ENCODE measurements at regions not wholly inside any gene's neighbourhood (a gene's known extent, or its start where the extent isn't known, plus 50 kb on each side); places are given as distances from the start of the nearest gene placed in this dataset.
A peak's percentile ranks its signal among the peaks of the same experiment; 100 is the strongest.

DNA sequence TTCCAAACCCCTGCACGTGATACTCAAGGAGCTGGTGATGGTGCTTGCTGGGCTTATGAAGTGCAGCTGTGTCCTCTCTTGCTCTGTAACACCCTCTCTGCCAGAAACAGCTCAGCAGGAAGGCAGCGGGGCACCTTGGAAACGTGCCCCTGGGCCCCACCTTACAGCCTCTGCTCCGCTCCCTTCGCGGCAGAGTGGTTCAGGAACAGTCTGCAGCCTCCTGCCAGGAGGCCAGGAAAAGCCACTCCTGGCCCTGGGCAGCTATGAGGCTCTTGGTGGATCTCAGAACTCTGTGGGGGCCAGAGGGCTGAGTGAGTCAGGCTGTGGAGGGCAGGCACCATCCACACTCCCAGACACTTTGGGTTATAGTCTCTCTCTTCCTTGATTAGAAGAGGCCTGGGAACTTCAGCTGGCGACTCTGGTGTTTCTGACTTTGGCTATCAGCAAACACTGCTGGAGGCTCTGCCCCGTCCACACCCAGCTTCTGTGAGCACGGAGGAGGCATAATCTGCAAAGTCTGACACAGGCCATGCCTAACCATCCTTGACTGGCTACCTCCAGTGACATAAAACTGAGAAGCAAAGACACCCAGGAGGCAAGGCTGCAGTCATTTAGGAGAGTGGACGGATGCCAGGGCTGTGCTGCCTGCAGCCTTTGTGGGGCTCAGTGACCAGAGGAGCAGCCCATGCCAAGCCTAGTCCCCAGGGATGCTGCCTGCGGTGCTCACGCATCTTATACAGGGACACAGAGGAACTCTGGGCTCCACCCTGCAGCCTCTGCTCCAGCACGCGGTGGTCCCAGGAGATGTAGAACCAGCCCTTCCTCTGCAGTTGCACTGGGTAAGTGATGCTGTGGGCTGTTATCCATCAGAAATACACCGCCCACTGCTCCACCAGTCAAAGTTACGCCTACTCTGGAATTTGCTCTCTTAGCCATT is 65.3 kb downstream of the METRNL start:
- no peaks in the 10 kb centered on the region for H3K36me3 Mint-ChIP-seq (ENCODE audit: low read depth)
- ChIA-PET CTCF (no interaction called here), POLR2A (interaction anchor here (0.9 kb wide), 1 partner anchor 27 kb away, joined by 3 read pairs; no protein-coding TSS in a partner anchor)
- DNase-seq (no peak), ATAC-seq (no peak)
- TF ChIP-seq, protein P1, sequence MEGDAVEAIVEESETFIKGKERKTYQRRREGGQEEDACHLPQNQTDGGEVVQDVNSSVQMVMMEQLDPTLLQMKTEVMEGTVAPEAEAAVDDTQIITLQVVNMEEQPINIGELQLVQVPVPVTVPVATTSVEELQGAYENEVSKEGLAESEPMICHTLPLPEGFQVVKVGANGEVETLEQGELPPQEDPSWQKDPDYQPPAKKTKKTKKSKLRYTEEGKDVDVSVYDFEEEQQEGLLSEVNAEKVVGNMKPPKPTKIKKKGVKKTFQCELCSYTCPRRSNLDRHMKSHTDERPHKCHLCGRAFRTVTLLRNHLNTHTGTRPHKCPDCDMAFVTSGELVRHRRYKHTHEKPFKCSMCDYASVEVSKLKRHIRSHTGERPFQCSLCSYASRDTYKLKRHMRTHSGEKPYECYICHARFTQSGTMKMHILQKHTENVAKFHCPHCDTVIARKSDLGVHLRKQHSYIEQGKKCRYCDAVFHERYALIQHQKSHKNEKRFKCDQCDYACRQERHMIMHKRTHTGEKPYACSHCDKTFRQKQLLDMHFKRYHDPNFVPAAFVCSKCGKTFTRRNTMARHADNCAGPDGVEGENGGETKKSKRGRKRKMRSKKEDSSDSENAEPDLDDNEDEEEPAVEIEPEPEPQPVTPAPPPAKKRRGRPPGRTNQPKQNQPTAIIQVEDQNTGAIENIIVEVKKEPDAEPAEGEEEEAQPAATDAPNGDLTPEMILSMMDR (IDR thresholded peaks at IDR 0.05) = no peak
- intact Hi-C loops (cut with micrococcal nuclease) = no loop called here
- no peak overlapping the region for H3K4me3 Mint-ChIP-seq
- no peak overlapping the region for H3K27ac Mint-ChIP-seq
- H3K4me1 Mint-ChIP-seq (ENCODE audit: low read depth) = peaks cover 6% of the 10 kb centered on the region
- peaks cover 2% of the 10 kb centered on the region for H3K9me3 Mint-ChIP-seq
- peaks cover 6% of the 10 kb centered on the region for H3K27me3 Mint-ChIP-seq

DNA sequence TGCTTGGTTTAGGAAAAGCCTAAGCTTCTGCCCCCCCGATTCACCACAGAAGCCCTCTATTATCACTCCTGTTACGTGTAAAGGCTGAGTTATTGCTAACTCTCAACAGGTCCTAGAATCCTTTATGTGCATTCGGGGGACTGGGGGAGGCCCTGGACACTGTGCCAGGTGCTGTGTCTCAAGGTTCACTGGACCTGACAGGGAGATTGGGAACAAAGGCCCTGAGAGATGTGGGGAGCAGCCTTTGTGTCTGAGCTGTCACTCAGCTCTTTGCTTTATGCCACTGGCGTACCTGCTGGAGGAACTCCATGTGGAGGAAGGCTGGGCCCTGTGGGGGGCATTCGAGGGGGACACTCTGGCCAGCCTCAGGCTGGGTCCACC is 65.9 kb downstream of the METRNL start:
- POLR2A ChIA-PET = interaction anchor here (0.9 kb wide), 1 partner anchor 26 kb away, joined by 3 read pairs; no protein-coding TSS in a partner anchor
- Mint-ChIP-seq H3K4me1 (ENCODE audit: low read depth) (peaks cover 6% of the 10 kb centered on the region), H3K27ac (no peak overlapping the region), H3K9me3 (peaks cover 2% of the 10 kb centered on the region), H3K4me3 (no peak overlapping the region), H3K27me3 (peaks cover 6% of the 10 kb centered on the region), H3K36me3 (ENCODE audit: low read depth) (no peaks in the 10 kb centered on the region)
- DNase-seq (no peak), ATAC-seq (no peak)
- intact Hi-C loops (cut with micrococcal nuclease) = no loop called here
- TF ChIP-seq, protein P1 (IDR thresholded peaks at IDR 0.05) = no peak
- CTCF ChIA-PET = no interaction called here

DNA sequence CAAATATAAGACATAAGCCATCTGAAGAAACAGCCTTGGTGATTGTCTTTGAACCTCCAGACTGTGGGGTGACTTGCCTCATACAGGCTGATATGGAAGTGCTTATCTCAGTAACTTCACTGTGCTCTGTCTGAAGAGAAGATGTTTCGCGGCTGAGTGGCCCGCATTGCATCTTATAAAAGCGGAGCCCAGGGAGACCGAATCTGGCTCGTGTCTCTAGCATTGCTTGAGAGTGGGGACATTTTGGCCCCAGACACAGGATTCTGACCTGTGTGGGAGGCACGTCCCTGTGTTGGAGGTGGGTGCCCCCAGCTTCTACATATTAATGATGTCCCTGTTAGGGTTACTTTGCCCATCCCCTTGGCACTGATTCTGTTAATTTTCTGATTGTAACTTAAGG is 66.4 kb downstream of the METRNL start:
- peaks cover 6% of the 10 kb centered on the region for H3K27me3 Mint-ChIP-seq
- intact Hi-C loops (cut with micrococcal nuclease) = no loop called here
- POLR2A ChIA-PET = no interaction called here
- peaks cover 6% of the 10 kb centered on the region for H3K4me1 Mint-ChIP-seq (ENCODE audit: low read depth)
- no peak for DNase-seq
- H3K4me3 Mint-ChIP-seq = no peak overlapping the region
- CTCF ChIA-PET = interaction anchor here (1.1 kb wide), 1 partner anchor 35 kb away, joined by 3 read pairs; no protein-coding TSS in a partner anchor
- no peak for ATAC-seq
- no peak overlapping the region for H3K27ac Mint-ChIP-seq
- H3K36me3 Mint-ChIP-seq (ENCODE audit: low read depth) = no peaks in the 10 kb centered on the region
- H3K9me3 Mint-ChIP-seq = peaks cover 2% of the 10 kb centered on the region
- TF ChIP-seq, protein P1 (IDR thresholded peaks at IDR 0.05) = no peak

DNA sequence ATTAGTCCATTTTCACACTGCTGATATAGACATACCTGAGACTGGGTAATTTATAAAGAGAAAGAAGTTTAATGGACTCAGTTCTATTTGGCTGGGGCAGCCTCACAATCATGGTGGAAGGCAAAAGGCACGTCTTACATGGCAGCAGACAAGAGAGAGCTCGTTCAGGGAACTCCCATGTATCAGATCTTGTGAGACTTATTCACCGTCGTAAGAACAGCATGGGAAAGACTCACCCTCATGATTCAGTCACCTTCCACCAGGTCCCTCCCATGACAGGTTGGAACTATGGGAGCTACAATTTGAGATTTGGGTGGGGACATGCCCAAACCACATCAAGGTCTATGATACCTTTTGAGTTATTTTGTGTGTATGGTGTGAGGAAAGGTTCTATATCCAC is 66.9 kb downstream of the METRNL start:
- ChIA-PET POLR2A (no interaction called here), CTCF (interaction anchor here (1.1 kb wide), 1 partner anchor 35 kb away, joined by 3 read pairs; no protein-coding TSS in a partner anchor)
- no peak overlapping the region for H3K4me3 Mint-ChIP-seq
- H3K9me3 Mint-ChIP-seq = peaks cover 2% of the 10 kb centered on the region
- TF ChIP-seq, protein P1 (IDR thresholded peaks at IDR 0.05) = no peak
- H3K36me3 Mint-ChIP-seq (ENCODE audit: low read depth) = no peaks in the 10 kb centered on the region
- H3K27ac Mint-ChIP-seq = no peak overlapping the region
- peaks cover 6% of the 10 kb centered on the region for H3K4me1 Mint-ChIP-seq (ENCODE audit: low read depth)
- ATAC-seq = no peak
- DNase-seq = no peak
- intact Hi-C loops (cut with micrococcal nuclease) = no loop called here
- peaks cover 6% of the 10 kb centered on the region for H3K27me3 Mint-ChIP-seq

DNA sequence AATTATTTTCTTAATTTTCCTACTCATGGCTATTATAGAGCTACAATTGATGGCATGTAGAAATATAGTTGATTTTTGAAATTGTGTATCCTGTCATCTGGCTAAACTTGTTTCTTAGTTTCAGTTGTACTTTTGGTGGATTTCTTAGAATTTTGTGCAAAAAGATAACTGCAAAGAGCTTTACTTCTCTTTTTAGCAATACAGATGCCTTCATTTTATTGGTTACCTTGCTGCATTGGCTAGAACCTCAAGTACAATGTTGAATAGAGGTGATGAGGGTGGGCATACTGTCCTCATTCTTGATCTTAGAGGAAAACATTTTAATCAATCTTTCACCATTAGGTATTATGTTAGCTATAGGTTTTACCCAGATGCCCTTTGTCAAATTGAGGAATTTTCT is 67.9 kb downstream of the METRNL start:
- intact Hi-C loops (cut with micrococcal nuclease) = no loop called here
- H3K4me3 Mint-ChIP-seq = no peak overlapping the region
- TF ChIP-seq, protein P1 (IDR thresholded peaks at IDR 0.05) = no peak
- H3K27me3 Mint-ChIP-seq = peaks cover 6% of the 10 kb centered on the region
- no peak overlapping the region for H3K27ac Mint-ChIP-seq
- ATAC-seq = peak; percentile 49
- peaks cover 6% of the 10 kb centered on the region for H3K4me1 Mint-ChIP-seq (ENCODE audit: low read depth)
- H3K9me3 Mint-ChIP-seq = peaks cover under 1% of the 10 kb centered on the region
- no peaks in the 10 kb centered on the region for H3K36me3 Mint-ChIP-seq (ENCODE audit: low read depth)
- ChIA-PET POLR2A (no interaction called here), CTCF (no interaction called here)
- no peak for DNase-seq

All from activated CD8-positive, alpha-beta T cell treated with anti-CD3 and anti-CD28 coated beads for 36 hours (primary cell).